HG03039 (cell line): ENCODE measurements at regions not wholly inside any gene's neighbourhood (a gene's known extent, or its start where the extent isn't known, plus 50 kb on each side); places are given as distances from the start of the nearest gene placed in this dataset.

Experiments used
- ATAC-seq: cut with Tn5 transposase; IDR thresholded peaks from one replicate; pipeline ENCODE4 v1.9.1; 2021; ENCODE audit warnings: mild to moderate bottlenecking, moderate library complexity; ENCODE audit not compliant: unreplicated experiment

DNA sequence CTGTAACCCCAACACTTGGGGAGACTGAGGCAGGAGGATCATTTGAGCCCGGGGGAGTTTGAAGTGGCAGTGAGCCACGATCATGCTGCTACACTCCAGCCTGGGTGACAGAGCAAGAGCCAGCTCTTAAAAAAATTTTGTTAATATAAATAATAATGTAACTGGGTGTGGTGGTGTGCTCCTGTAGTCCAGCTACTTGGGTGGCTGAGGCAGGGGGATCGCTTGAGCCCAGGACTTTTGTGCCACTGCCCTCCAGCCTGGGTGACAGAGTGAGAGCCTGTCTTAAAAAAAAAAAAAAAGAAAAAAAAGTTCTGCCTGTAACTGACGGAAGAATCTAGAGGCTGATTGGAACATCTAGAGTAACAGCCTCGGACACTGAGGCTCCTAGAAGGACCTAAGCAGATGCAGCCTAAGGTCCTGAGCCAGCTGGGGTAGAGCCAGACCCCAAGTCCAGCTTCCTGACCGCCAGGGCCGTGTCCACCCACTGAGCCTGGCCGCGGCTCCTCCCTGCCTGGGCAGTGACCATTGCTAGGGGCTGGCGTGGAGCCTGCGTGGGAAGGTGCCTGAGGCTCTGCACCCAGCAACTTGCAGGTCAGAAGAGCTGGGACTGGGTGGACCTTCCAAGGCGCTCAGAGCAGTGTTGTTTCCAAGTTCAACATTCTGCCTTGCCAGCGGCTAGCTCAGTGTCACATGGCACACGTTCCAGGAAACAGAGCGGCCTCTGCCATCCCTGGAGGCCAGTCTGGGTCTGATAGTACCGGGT is 209.4 kb upstream of the CIBAR2 start:
- ATAC-seq, result no peak

DNA sequence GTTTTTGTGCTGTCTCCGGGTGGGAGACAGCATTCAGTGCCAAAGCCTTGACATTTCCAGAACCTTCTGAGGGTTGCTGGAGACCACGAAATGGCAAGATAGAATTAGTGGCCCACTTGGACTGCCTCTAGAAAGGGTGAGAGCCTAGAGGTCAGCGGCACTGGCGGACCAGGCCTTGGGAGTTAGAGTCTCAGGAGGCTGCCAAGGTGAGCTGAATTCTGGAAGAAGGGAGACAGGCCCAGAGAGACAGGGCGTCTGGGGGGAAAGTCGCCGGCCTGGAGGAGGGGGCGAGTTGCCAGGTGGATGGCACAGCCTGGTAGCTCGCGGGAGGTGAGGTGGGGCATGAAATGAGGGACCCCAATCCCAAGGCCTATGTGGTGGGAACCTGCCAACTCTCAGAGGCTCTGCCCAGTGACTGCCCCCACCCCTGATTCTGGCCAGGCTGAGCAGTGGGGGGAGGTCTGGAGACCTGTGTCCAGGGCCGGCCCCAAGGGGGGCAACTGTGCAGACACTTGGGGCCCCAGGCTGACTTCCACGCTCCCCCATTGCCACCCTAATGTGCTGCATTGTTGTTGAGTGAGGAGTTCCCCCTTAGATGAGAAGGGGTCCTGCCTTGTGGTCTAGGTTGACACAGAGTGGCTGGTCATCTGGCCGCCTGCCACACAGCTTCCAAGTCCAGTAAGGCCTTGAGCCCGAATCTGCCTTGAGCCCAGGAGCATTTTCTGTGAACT is 211.1 kb upstream of the CIBAR2 start:
- ATAC-seq, result no peak

- no peak for ATAC-seq
Observed at GRCh38 chr16:85323961-85324253, 211.6 kb upstream of the CIBAR2 start.

DNA sequence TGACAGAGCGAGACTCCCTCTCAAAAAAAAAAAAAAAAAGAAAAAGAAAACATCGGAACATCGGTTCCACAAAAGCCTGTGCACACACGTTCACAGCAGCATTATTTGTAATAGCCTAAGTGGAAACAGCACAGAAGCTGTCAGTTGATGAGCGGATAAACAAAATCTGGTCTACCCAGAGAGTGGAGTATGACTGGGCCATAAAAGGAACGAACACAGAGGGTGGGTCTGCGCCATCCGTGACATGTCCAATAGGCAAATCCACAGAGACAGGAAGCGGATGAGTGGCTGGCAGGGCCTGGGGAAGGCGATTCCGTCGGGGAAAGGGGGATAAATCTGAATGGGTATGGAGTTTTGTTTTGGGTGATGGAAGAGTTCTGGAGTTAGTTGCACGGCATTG is 212.2 kb upstream of the CIBAR2 start:
- ATAC-seq, result no peak

- ATAC-seq, result no peak
Observed at GRCh38 chr16:85326113-85326793, 214.0 kb upstream of the CIBAR2 start.

GRCh38 chr16:85326794-85327181 is 214.5 kb upstream of the CIBAR2 start:
- ATAC-seq, result no peak

DNA sequence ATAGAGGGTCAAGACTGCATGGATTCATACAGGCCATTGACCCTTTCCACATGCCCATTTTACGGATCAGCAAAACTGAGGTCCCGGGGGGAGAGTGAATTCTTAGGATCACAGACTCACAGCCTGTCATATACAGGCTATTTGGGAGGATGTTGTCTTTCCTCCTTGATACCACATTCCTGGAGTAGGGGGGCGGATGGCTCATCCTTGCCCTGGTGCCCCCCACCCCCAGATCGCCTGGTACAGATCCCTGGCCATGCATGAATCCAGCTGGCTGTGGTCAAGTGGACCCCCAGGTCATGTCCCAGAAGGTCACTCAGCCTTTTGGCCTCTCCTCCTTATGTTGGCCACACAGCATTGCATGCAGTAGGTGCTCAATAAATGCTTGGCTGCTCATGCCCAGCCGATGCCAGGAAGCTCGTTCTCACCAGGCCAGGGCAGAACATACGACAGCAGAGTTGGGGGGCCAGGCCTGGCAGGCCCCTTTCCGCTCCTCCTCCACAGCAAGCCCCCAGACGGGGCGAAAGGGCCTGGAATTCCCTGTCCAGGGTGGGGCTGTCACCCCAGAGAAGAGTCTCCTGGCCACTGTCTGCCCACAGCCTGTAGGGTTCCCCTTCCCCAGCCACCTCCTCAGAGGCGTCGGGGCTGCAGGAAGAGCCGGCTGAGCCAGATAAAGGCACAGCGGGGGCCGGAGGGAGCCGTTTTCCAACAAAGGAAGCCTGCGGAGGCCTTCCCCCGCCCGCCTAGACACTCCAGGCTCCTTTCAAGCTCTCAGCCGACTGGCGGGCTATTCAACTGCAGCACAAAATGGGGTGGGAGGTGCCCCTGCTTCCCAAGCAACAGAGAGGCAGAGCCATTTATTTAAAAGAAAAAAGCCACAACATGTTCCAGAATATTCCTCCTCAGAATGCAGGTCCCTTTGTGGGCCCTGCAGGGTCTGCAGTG is 215.7 kb upstream of the CIBAR2 start:
- no peak for ATAC-seq

DNA sequence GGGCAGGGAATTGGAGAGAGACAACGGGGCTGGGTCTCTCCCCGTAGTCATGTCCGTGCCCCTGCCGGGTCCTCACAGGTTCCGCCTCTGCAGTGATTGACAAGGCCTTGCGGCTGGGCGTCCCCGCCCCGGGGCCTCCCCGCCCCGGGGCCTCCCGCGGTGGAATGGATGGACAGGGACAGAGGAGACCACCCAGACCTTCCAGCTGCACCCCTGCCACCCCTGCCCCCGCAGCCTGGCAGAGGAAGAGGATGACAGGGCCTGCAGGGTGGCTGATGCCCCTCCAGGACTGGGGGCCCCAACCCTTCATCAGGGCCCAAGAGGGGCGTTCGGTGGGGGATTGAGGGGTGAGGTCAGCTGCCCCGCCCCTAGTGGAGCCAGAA is 216.4 kb upstream of the CIBAR2 start:
- ATAC-seq, result no peak

- no peak for ATAC-seq
Observed at GRCh38 chr16:85329059-85329812, 217.0 kb upstream of the CIBAR2 start.

- no peak for ATAC-seq
Observed at GRCh38 chr16:85330006-85330693, 217.9 kb upstream of the CIBAR2 start.

DNA sequence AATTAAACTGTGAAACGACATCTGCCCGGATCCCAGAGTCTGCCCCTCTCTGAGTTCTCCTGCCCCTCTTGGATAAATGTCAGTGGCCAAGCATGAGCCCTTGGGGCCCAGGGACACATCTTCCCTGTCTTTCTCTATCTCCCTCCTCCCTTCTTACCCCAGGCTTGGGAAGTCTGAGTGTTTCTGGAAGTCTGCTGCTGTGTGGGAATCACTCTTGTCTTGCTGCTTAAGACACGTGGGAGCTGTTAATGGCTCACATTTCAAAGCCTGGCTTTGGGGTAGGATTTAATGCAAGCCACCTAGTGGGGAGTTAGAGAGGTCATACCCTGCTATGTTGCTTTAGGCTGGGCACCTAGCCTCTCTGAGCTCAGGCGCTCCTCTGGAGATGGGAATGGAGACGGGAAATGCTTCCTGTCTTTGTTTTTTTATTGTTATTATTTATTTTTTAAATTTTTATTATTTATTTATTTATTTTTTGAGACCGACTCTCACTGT is 218.5 kb upstream of the CIBAR2 start:
- no peak for ATAC-seq

DNA sequence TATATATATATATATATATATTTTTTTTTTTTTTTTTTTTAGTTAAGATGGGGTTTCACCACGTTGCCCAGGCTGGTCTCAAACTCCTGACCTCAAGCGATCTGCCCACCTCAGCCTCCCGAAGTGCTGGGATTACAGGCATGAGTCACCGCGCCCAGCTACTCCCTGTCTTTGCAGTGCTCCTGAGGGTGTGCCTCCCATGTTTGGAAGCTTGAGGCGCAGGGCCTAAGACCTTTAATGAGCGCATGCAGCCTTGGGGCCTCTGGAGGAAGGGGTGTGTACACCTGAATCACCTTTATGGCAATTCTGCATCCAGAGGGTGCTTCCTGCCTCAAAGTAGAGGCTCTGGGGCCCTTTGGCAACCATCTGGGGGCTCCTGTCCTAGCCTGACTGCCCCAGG is 219.4 kb upstream of the CIBAR2 start:
- no peak for ATAC-seq

DNA sequence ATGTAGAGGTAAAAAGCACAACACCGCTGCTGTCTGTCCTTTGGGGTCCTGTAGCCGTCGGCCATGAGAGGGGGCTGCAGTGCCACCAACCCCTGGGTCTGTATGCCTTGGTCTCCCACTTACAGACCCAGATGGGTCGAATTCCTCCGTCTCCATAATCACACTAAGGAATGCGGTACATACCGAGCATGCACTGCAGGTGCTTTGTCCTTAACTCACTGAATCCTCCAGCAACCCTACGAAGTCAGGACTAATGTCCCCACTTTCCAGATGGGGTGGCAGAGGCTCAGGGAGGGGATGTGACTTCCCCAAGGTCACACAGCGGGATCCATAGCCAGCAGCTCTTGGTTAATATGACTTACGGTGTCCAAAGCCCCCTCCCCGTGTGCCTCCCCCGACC is 219.9 kb upstream of the CIBAR2 start:
- ATAC-seq, result no peak

GRCh38 chr16:85333337-85333736 is 221.1 kb upstream of the CIBAR2 start:
- ATAC-seq, result no peak

- no peak for ATAC-seq
Observed at GRCh38 chr16:85333744-85334640, 221.7 kb upstream of the CIBAR2 start.

DNA sequence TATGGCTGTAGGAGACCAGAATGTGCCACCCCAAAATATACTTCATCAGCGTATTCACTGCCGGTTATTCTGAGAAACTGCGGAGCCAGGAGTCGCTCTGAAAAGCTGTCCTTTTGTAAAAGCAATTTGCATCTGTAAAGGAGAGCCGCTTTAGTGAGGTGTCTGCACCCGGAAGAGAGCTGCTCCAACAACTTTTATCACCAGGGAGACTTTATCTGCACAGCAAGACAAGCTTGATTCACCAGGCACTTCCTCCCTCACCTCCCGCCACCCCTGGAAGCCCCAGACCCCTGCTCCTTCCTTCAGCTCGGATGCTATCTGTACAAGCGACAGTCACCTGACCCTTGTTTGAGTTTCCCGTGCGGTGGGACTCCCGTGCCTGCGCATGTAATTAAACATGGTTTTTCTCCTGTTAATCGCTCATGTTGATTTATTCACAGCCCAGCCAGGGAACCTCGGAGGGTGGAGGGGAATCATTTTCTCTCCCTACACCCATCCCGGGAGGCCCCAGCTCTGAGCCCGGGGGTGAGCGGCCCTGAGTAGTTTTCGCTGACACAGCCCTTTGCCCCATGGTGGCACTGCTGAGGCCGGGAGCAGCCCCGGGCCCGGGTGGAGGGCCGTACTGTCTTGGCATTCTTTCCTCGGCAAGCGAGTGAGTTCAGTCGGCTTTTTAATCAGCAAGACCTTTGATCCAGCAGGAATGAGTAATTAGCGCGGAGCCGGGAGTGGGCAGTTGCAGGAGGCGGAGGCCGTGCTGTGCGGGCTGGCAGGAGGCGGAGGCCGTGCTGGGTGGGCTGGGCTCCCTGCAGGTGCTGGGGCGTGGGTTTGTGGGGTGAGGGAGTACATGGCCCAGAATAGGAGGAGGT is 222.7 kb upstream of the CIBAR2 start:
- no peak for ATAC-seq

- ATAC-seq, result no peak
Observed at GRCh38 chr16:85335584-85336491, 223.6 kb upstream of the CIBAR2 start.
